GM12878 (cell line): ENCODE measurements at regions not wholly inside any gene's neighbourhood (a gene's known extent, or its start where the extent isn't known, plus 50 kb on each side); places are given as distances from the start of the nearest gene placed in this dataset.

ENCODE experiments used
- CBFB ChIP-seq: IDR thresholded peaks from 2 replicates; pipeline ENCODE4 v1.6.1; 2016; ENCODE audit warnings: antibody characterized with exemption, low read depth
- CTCF ChIP-seq, 3 experiments: IDR thresholded peaks in 2 of 3; conservative IDR thresholded peaks in 1 of 3; 2 replicates each; pipeline ENCODE4 v1.5.1; 2011; ENCODE audit warnings: low read depth in 3 of 3, low read length in 3 of 3, mild to moderate bottlenecking in 3 of 3, control low read depth in 2 of 3, moderate library complexity in 2 of 3, inconsistent platforms in 1 of 3, mixed read lengths in 1 of 3; ENCODE audit not compliant: control insufficient read depth in 2 of 3, insufficient read depth in 1 of 3; ENCODE audit errors: extremely low read depth in 1 of 3
- EGR1 ChIP-seq, 2 experiments: IDR thresholded peaks; 1 replicate in 1 of 2; 2 replicates in 1 of 2; pipeline ENCODE4 v1.6.1; 2011 to 2012; ENCODE audit warnings: low read depth in 2 of 2, low read length in 2 of 2, borderline replicate concordance in 1 of 2, mild to moderate bottlenecking in 1 of 2, moderate library complexity in 1 of 2
- EP300 ChIP-seq, 2 experiments: fragments of 150-350 bp in 1 of 2; IDR thresholded peaks; 2 replicates each; pipeline ENCODE4 v1.6.1; 2011 to 2012; ENCODE audit warnings: low read depth in 2 of 2, low read length in 2 of 2, borderline replicate concordance in 1 of 2, improper control_type of control experiment in 1 of 2, inconsistent platforms in 1 of 2; ENCODE audit not compliant: control insufficient read depth in 1 of 2
- EZH2 ChIP-seq: IDR thresholded peaks from 2 replicates; pipeline ENCODE4 v1.6.1; 2012; ENCODE audit warnings: low read depth, mild to moderate bottlenecking, control low read depth, inconsistent platforms, low read length, borderline replicate concordance; ENCODE audit not compliant: control insufficient read depth
- FOXK2 ChIP-seq: fragments of 450-650 bp; IDR thresholded peaks from 2 replicates; pipeline ENCODE4 v1.6.1; 2017; ENCODE audit warnings: mild to moderate bottlenecking, moderate library complexity
- KDM1A ChIP-seq: fragments of 200-600 bp; sonication (generic); IDR thresholded peaks from 2 replicates; pipeline ENCODE4 v1.6.1; 2016; ENCODE audit warnings: borderline replicate concordance
- NBN ChIP-seq: fragments of 450-650 bp; IDR thresholded peaks from 2 replicates; pipeline ENCODE4 v1.6.1; 2016
- NFYA ChIP-seq: IDR thresholded peaks from 2 replicates; pipeline ENCODE4 v1.6.1; 2011; ENCODE audit warnings: low read depth, mild to moderate bottlenecking, low read length, improper control_type of control experiment, borderline replicate concordance
- NR2C2 ChIP-seq: IDR thresholded peaks from 2 replicates; pipeline ENCODE4 v1.6.1; 2011; ENCODE audit warnings: borderline replicate concordance, low read depth; ENCODE audit not compliant: control insufficient read depth, insufficient read length
- PBX3 ChIP-seq: IDR thresholded peaks from 2 replicates; pipeline ENCODE4 v1.6.1; 2011; ENCODE audit warnings: mild to moderate bottlenecking, low read depth, low read length, moderate library complexity; ENCODE audit not compliant: insufficient replicate concordance
- POLR2A ChIP-seq: IDR thresholded peaks from 2 replicates; pipeline ENCODE4 v1.6.1; 2011; ENCODE audit warnings: low read depth, mild to moderate bottlenecking, low read length
- REST ChIP-seq: IDR thresholded peaks from 2 replicates; pipeline ENCODE4 v1.6.1; 2012; ENCODE audit warnings: mild to moderate bottlenecking, low read depth, low read length
- SUPT20H ChIP-seq: IDR thresholded peaks from 2 replicates; pipeline ENCODE4 v1.6.1; 2011; ENCODE audit warnings: low read depth, mild to moderate bottlenecking, low read length, moderate library complexity, borderline replicate concordance; ENCODE audit not compliant: control insufficient read depth

GRCh38 chr1:178639326-178639725, 85.7 kb upstream of the RALGPS2 start:
- TF ChIP-seq CTCF (IDR thresholded peaks at IDR 0.05 in 2 of 3, conservative IDR thresholded peaks at IDR 0.05 in 1 of 3; ENCODE audit: control insufficient read depth in 2 of 3, extremely low read depth in 1 of 3, insufficient read depth in 1 of 3, low read depth in 3 of 3, low read length in 3 of 3) (no peak), NR2C2 (no peak), NBN (no peak), POLR2A (no peak), FOXK2 (no peak), KDM1A (no peak), EGR1 (IDR thresholded peaks at IDR 0.05; ENCODE audit: borderline replicate concordance in 1 of 2, low read depth in 2 of 2, low read length in 2 of 2) (no peak), REST (no peak), EZH2 (no peak), EP300 (IDR thresholded peaks at IDR 0.05; ENCODE audit: borderline replicate concordance in 1 of 2, control insufficient read depth in 1 of 2, low read depth in 2 of 2, low read length in 2 of 2) (no peak), PBX3 (no peak), SUPT20H (no peak), CBFB (no peak), NFYA (no peak)
